ENCODE measurements at regions not wholly inside any gene's neighbourhood (a gene's known extent, or its start where the extent isn't known, plus 50 kb on each side); places are given as distances from the start of the nearest gene placed in this dataset.

- DNase-seq, result no peak
- WGBS, 2 experiments (ENCODE audit: insufficient coverage in 1 of 2, insufficient read length in 1 of 2), result 28 to 41% methylated on average over 9 to 14 of the region's 14 CpGs
- peak overlapping the region; percentile 99 for H3K27ac Mint-ChIP-seq
- no peak for TF ChIP-seq CTCF (conservative IDR thresholded peaks at IDR 0.05)
- no peaks in the 10 kb centered on the region for H3K36me3 ChIP-seq (ENCODE audit: control insufficient read depth, insufficient read depth, low read length)
- H3K4me1 Mint-ChIP-seq, result peaks cover 32% of the 10 kb centered on the region
- peak overlapping the region; percentile 92 for H3K4me3 ChIP-seq (ENCODE audit: low read length)
- H3K4me1 ChIP-seq (ENCODE audit: control insufficient read depth, insufficient read depth, low read length), result no peaks in the 10 kb centered on the region
- peak overlapping the region; percentile 90 for H3K4me3 Mint-ChIP-seq
- peak overlapping the region; percentile 99 for H3K9ac ChIP-seq (ENCODE audit: extremely low read depth, low read length, poor library complexity, severe bottlenecking)
- H3K9me3 ChIP-seq (ENCODE audit: control insufficient read depth, low read length), result peaks cover 3% of the 10 kb centered on the region
- H3K9me3 Mint-ChIP-seq, result peaks cover 2% of the 10 kb centered on the region
- no peaks in the 10 kb centered on the region for H3K36me3 Mint-ChIP-seq (ENCODE audit: low read depth)
- H3K27me3 Mint-ChIP-seq (ENCODE audit: insufficient read depth), result peaks cover 18% of the 10 kb centered on the region
- no peak overlapping the region for H3K27ac ChIP-seq (ENCODE audit: low read depth, low read length)
- H3K27me3 ChIP-seq (ENCODE audit: control insufficient read depth, insufficient read depth, low read length, poor library complexity, severe bottlenecking), result no peaks in the 10 kb centered on the region
Measured at GRCh38 chr12:25384893-25385248, 134.1 kb upstream of the KRAS start.

GRCh38 chr12:25384038-25384892, 133.5 kb upstream of the KRAS start:
- H3K4me3 ChIP-seq (ENCODE audit: low read length), result peak overlapping the region; percentile 92
- no peaks in the 10 kb centered on the region for H3K27me3 ChIP-seq (ENCODE audit: control insufficient read depth, insufficient read depth, low read length, poor library complexity, severe bottlenecking)
- H3K4me1 ChIP-seq (ENCODE audit: control insufficient read depth, insufficient read depth, low read length), result no peaks in the 10 kb centered on the region
- WGBS, 2 experiments (ENCODE audit: insufficient coverage in 1 of 2, insufficient read length in 1 of 2), result 85 to 89% methylated on average over 17 to 18 of the region's 18 CpGs
- H3K36me3 ChIP-seq (ENCODE audit: control insufficient read depth, insufficient read depth, low read length), result no peaks in the 10 kb centered on the region
- peaks cover 17% of the 10 kb centered on the region for H3K27me3 Mint-ChIP-seq (ENCODE audit: insufficient read depth)
- DNase-seq, result peak; percentile 75
- no peaks in the 10 kb centered on the region for H3K36me3 Mint-ChIP-seq (ENCODE audit: low read depth)
- H3K9me3 ChIP-seq (ENCODE audit: control insufficient read depth, low read length), result no peaks in the 10 kb centered on the region
- peak overlapping the region; percentile 90 for H3K4me3 Mint-ChIP-seq
- H3K9me3 Mint-ChIP-seq, result no peaks in the 10 kb centered on the region
- no peak overlapping the region for H3K27ac ChIP-seq (ENCODE audit: low read depth, low read length)
- H3K4me1 Mint-ChIP-seq, result peaks cover 32% of the 10 kb centered on the region
- peak overlapping the region; percentile 99 for H3K9ac ChIP-seq (ENCODE audit: extremely low read depth, low read length, poor library complexity, severe bottlenecking)
- no peak for TF ChIP-seq CTCF (conservative IDR thresholded peaks at IDR 0.05)
- H3K27ac Mint-ChIP-seq, result peak overlapping the region; percentile 99

GRCh38 chr12:25382311-25383106, 131.8 kb upstream of the KRAS start:
- Histone ChIP-seq H3K4me3 (ENCODE audit: low read length) (no peak overlapping the region), H3K9me3 (ENCODE audit: control insufficient read depth, low read length) (no peaks in the 10 kb centered on the region), H3K27ac (ENCODE audit: low read depth, low read length) (no peak overlapping the region), H3K27me3 (ENCODE audit: control insufficient read depth, insufficient read depth, low read length, poor library complexity, severe bottlenecking) (no peaks in the 10 kb centered on the region), H3K36me3 (ENCODE audit: control insufficient read depth, insufficient read depth, low read length) (no peaks in the 10 kb centered on the region), H3K9ac (ENCODE audit: extremely low read depth, low read length, poor library complexity, severe bottlenecking) (no peak overlapping the region), H3K4me1 (ENCODE audit: control insufficient read depth, insufficient read depth, low read length) (no peaks in the 10 kb centered on the region)
- H3K36me3 Mint-ChIP-seq (ENCODE audit: low read depth), result no peaks in the 10 kb centered on the region
- peaks cover 34% of the 10 kb centered on the region for H3K4me1 Mint-ChIP-seq
- WGBS, 2 experiments (ENCODE audit: insufficient coverage in 1 of 2, insufficient read length in 1 of 2), result 91 to 94% methylated on average over 7 of the region's 7 CpGs
- TF ChIP-seq CTCF (conservative IDR thresholded peaks at IDR 0.05), result no peak
- no peak overlapping the region for H3K27ac Mint-ChIP-seq
- DNase-seq, result no peak
- no peak overlapping the region for H3K4me3 Mint-ChIP-seq
- no peaks in the 10 kb centered on the region for H3K9me3 Mint-ChIP-seq
- H3K27me3 Mint-ChIP-seq (ENCODE audit: insufficient read depth), result peaks cover 5% of the 10 kb centered on the region
